ENCODE measurements at regions not wholly inside any gene's neighbourhood (a gene's known extent, or its start where the extent isn't known, plus 50 kb on each side); places are given as distances from the start of the nearest gene placed in this dataset.

- H3K9me2 ChIP-seq (ENCODE audit: low read depth, low read length) = no peaks in the 10 kb centered on the region
- TF ChIP-seq, protein P1, sequence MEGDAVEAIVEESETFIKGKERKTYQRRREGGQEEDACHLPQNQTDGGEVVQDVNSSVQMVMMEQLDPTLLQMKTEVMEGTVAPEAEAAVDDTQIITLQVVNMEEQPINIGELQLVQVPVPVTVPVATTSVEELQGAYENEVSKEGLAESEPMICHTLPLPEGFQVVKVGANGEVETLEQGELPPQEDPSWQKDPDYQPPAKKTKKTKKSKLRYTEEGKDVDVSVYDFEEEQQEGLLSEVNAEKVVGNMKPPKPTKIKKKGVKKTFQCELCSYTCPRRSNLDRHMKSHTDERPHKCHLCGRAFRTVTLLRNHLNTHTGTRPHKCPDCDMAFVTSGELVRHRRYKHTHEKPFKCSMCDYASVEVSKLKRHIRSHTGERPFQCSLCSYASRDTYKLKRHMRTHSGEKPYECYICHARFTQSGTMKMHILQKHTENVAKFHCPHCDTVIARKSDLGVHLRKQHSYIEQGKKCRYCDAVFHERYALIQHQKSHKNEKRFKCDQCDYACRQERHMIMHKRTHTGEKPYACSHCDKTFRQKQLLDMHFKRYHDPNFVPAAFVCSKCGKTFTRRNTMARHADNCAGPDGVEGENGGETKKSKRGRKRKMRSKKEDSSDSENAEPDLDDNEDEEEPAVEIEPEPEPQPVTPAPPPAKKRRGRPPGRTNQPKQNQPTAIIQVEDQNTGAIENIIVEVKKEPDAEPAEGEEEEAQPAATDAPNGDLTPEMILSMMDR (IDR thresholded peaks at IDR 0.05; ENCODE audit: low read length) = no peak
- no peak for TF ChIP-seq EZH2 (IDR thresholded peaks at IDR 0.05; ENCODE audit: borderline replicate concordance, low read length)
- no peak overlapping the region for H2AFZ ChIP-seq (ENCODE audit: low read length)
- H3F3A ChIP-seq (ENCODE audit: insufficient read depth, low read length) = no peaks in the 10 kb centered on the region
- H3K36me3 ChIP-seq (ENCODE audit: insufficient read depth, low read length) = no peaks in the 10 kb centered on the region
- no peaks in the 10 kb centered on the region for H3K9me3 ChIP-seq (ENCODE audit: low read length)
- H4K20me1 ChIP-seq (ENCODE audit: insufficient read depth, low read length) = no peaks in the 10 kb centered on the region
- no peaks in the 10 kb centered on the region for H3K27me3 ChIP-seq (ENCODE audit: insufficient read depth, low read length)
- no peaks in the 10 kb centered on the region for H3K4me1 ChIP-seq (ENCODE audit: insufficient read depth, low read length, severe bottlenecking)
- H3K27ac ChIP-seq (ENCODE audit: low read depth, low read length, poor library complexity, severe bottlenecking) = no peak overlapping the region
- no peak overlapping the region for H3K4me2 ChIP-seq (ENCODE audit: low read length)
- no peaks in the 10 kb centered on the region for H3K79me2 ChIP-seq (ENCODE audit: insufficient read depth, low read length)
- H3K9ac ChIP-seq (ENCODE audit: low read length) = no peak overlapping the region
- no peak overlapping the region for H3K4me3 ChIP-seq (ENCODE audit: low read depth, low read length, poor library complexity, severe bottlenecking)
These were observed 816.9 kb downstream of the PLA2G4A start for GRCh38 chr1:187645651-187646050.

DNA sequence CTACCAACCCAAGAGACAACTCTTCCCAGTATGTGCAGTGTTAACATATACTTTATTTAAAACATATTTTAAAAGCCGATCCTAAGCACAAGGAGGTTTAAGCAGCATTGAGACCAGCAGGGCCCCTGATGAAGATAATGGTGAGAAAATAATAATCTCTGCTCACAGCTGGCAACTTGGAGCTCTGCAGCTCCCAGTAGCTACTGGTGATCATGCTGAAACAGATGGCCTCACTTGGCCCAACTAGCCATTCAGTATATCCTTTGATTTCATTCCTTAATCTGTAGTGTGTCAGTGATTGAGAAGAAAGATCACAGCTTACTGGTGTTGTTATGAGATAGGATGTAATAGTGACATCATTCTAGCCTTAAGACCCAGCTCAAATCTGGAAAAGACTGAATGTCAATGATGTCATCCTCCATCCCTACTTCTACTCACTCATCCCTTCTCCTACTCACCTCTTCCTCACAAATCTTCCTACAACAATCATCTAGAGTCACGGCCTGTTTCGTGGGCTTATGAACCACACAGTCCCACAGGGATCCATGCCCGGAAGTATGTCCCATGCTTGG lies 817.9 kb downstream of the PLA2G4A start:
- Histone ChIP-seq H3K9me2 (ENCODE audit: low read depth, low read length) (no peaks in the 10 kb centered on the region), H3K27ac (ENCODE audit: low read depth, low read length, poor library complexity, severe bottlenecking) (no peak overlapping the region), H3K4me3 (ENCODE audit: low read depth, low read length, poor library complexity, severe bottlenecking) (no peak overlapping the region), H4K20me1 (ENCODE audit: insufficient read depth, low read length) (no peaks in the 10 kb centered on the region), H3K27me3 (ENCODE audit: insufficient read depth, low read length) (no peaks in the 10 kb centered on the region), H3K36me3 (ENCODE audit: insufficient read depth, low read length) (no peaks in the 10 kb centered on the region), H2AFZ (ENCODE audit: low read length) (no peak overlapping the region), H3K9me3 (ENCODE audit: low read length) (no peaks in the 10 kb centered on the region), H3F3A (ENCODE audit: insufficient read depth, low read length) (no peaks in the 10 kb centered on the region), H3K4me1 (ENCODE audit: insufficient read depth, low read length, severe bottlenecking) (no peaks in the 10 kb centered on the region), H3K9ac (ENCODE audit: low read length) (no peak overlapping the region), H3K79me2 (ENCODE audit: insufficient read depth, low read length) (no peaks in the 10 kb centered on the region), H3K4me2 (ENCODE audit: low read length) (no peak overlapping the region)
- TF ChIP-seq, protein P1 (IDR thresholded peaks at IDR 0.05; ENCODE audit: low read length) = no peak
- no peak for TF ChIP-seq EZH2 (IDR thresholded peaks at IDR 0.05; ENCODE audit: borderline replicate concordance, low read length)

DNA sequence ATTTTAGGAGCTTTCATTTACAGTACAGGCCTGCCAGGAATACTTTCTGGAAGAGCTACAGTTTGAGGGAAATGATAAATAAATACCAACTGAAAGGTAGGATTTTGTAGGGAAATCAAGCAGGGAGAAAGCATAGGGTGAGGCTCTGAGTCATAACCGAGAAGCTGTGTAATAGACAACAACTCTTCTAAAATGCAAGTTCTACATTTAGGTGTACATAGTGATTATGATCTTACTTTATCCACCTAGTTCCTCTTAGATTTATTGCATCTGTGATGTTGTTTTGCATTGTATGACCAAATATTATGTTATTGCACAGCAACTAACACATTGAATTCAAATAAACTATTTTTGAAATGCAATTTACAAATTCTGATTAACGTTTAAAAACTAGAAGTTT lies 819.3 kb downstream of the PLA2G4A start:
- no peak overlapping the region for H3K9ac ChIP-seq (ENCODE audit: low read length)
- no peak for TF ChIP-seq EZH2 (IDR thresholded peaks at IDR 0.05; ENCODE audit: borderline replicate concordance, low read length)
- TF ChIP-seq, protein P1 (IDR thresholded peaks at IDR 0.05; ENCODE audit: low read length) = no peak

More for the DNA sequence above, 819.3 kb downstream of the PLA2G4A start:
- Histone ChIP-seq H2AFZ (ENCODE audit: low read length) (no peak overlapping the region), H3K79me2 (ENCODE audit: insufficient read depth, low read length) (no peaks in the 10 kb centered on the region), H3K36me3 (ENCODE audit: insufficient read depth, low read length) (no peaks in the 10 kb centered on the region), H4K20me1 (ENCODE audit: insufficient read depth, low read length) (no peaks in the 10 kb centered on the region), H3K4me2 (ENCODE audit: low read length) (no peak overlapping the region), H3F3A (ENCODE audit: insufficient read depth, low read length) (no peaks in the 10 kb centered on the region), H3K4me1 (ENCODE audit: insufficient read depth, low read length, severe bottlenecking) (no peaks in the 10 kb centered on the region), H3K9me2 (ENCODE audit: low read depth, low read length) (no peaks in the 10 kb centered on the region), H3K27me3 (ENCODE audit: insufficient read depth, low read length) (no peaks in the 10 kb centered on the region), H3K27ac (ENCODE audit: low read depth, low read length, poor library complexity, severe bottlenecking) (no peak overlapping the region), H3K4me3 (ENCODE audit: low read depth, low read length, poor library complexity, severe bottlenecking) (no peak overlapping the region), H3K9me3 (ENCODE audit: low read length) (no peaks in the 10 kb centered on the region)
